Medulla oblongata (tissue), 1 donor: ENCODE measurements at regions not wholly inside any gene's neighbourhood (a gene's known extent, or its start where the extent isn't known, plus 50 kb on each side); places are given as distances from the start of the nearest gene placed in this dataset.

ENCODE experiments used
- DNase-seq: peaks from one replicate; pipeline ENCODE4 v3.0.0-alpha.2; 2015; ENCODE audit errors: extremely low spot score

DNA sequence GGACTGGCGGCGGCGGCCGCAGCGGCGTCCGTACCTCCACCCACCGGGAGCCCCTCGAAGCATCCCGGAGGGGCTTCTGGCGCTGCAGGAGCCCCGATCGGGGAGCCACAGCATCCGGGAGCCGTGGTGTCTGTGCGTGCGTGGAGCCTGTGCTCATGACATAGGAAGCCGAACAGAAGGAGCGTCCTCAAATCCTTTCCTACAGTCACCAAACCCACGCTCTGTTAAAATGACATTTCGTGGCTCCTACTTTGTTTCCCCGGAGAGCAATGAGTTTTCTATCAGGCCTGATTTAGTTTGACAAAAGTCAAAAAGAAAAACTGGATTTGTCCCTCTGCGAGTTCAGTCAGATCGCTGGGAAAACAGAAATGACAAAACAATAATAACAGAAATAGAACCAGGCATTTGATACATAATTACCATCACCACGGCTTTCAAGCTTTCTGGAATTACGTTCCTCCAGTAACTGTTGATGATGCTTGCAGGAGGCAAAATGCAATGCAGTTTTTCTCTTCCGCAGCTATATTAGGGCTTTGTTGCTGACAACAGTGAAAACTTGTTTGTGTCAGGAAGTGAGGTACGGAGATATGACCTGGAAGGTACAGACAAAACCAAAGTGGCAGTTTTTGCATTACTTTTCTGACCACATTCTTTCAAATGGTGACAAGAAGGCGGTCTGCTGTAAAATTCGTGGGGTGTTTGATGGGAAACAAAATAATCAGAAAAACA is 219.3 kb upstream of the MKLN1 start:
- DNase-seq, result peak; percentile 55

DNA sequence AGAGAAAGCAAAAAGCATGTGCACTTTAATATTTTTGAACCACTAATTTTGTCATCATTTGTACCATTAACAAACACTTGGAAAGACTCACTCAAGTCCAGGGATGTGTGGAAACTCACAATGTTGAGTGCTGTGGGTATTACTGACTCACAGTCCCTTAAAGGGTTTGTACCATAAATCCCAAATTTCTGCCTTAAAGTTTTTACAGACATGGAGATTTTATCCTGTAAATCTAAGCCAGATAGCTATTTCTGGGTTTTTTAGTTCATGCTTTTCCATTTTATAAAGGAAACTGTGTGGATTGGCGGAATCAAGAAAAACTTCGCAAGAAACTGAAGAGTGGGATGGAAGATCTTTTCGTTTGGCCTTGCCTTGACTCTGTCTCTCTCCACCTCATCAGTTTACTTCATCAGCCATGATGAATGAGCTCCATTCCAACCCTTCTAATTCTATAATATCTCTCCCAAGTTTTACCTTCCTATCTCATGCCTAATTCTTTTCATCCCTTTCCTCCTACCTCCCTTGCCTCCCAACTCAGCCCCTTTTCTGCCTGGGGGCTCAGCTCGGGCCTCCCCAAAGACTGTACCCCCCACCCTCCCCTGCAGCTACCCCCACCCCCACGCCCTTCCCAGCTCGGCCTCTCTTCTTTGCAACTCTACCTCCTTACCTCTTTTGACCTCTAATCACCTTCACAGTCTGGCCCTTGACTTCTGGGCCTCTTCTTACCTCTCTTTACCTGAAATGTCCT is 218.5 kb upstream of the MKLN1 start:
- DNase-seq, result peak; percentile 46

DNA sequence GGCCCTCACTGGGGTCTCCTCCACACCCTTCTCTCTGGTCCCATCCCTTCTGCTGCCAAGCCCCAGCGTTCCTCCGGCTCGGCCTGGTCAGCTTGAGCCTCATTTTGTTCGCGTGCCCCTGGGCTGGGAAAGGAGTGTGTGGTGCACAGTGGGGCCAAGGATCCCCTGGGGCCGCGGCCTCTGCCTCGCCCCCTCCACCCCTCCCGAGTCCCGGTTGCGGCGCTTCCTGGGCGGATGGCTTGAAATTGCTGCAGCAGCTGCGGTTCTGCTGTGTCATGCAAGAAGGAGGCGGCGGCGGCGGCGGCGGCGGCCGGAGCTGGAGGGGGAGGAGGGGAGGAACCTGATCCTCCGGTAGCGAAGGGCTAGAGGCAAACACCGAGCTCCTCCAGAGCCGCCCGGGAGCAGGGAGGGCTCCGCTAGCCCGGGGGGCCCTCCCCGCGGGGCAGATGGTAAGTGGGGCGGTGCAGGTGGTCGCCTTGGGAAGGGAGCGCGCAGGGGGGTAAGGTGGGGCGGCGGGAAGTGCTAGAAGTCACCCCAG is 217.8 kb upstream of the MKLN1 start:
- DNase-seq, result peak; percentile 75

DNA sequence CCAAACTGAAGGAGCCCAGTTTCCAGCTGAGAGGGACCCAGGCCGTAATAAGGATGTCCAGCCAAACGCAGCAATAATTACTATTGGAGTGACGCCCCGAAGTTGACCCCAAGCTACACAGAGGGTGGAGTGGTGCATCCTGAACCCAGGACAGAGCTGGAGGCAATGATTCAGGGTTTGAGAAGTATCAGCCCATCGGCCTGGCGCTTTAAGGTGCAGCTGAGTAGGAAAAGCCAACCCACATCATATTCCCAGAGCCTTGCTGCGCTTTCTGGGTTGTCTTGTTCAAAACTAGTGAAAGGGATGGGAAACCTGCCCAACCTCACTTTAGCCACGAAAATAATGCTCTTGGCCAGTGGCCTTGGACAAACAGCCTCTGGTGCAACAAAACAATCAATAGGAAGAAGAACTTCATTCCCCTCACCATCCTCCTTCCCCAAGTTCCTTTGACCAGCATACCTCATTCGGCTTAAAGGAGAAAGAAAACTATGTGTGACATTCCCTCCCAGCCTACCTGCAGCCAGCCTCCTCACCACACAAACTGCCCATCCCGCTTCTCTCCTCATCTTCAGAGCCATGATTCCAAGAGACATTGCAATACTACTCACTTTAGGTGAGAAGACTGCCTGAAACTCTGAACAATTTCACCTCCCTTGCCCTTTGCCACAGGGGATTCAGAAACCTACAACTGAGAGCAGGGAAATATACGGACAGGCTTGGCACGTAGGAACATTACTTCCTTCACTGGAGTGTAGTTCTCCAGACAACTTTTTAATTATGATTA is 217.2 kb upstream of the MKLN1 start:
- peak; percentile 58 for DNase-seq

DNA sequence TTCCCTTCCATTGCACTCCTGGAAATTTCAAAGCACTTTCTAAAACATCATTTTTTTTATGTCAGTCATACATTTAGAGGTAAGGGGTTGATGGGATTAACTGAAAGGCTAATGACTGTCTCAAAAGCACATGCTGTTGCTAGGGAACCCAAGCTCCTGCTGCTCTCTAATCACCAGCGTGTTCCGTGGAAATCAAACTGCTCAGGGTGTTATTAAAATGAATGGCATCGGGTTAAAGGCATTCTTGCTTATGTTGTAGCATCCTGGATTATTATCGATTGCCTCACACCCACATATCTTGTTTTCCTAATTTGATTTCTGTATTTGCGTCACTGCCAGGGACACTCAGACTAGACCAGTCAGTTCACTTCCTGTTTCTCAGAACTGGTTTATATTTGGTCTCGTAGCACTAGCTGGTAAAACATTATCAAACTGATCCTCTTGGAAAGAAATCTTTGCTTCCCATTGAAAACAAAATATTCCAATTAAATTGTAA is 216.5 kb upstream of the MKLN1 start:
- peak; percentile 73 for DNase-seq

DNA sequence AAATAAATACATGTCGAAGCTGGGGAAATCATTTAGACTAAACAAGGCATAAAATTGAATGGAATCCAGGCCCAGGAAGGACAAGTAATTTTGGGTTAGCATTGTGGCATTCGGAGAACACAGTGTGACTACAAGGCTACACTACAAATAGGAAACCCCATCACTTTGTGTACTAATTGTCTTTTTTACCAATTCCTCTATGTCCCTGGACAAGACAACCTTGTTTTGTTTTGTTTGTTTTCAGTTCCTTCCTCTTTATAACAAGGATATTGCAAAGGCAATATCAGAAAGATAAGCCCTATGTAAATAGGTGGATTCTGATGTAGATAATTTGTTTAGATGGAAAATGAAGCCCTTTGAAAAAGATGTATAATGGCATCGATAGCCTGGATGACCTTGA is 215.9 kb upstream of the MKLN1 start:
- DNase-seq, result no peak

DNA sequence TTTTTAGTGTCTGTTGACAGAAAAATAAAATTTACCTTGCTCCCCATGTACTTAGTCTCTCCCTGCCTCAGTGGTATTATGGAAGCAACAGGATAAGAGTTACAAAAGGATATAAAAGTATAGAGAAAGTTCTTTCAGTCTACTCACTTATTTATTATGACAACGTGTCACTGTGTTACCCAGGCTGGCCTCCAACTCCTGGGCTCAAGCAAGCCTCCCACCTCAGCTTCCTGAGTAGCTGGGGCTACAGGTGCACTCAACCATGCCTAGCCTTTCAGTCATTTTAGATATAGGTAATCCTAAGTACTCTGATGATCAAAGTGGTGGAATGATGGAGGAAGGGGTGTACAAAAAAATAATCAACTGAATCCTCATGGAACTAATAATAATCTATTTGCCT is 215.2 kb upstream of the MKLN1 start:
- DNase-seq, result no peak

DNA sequence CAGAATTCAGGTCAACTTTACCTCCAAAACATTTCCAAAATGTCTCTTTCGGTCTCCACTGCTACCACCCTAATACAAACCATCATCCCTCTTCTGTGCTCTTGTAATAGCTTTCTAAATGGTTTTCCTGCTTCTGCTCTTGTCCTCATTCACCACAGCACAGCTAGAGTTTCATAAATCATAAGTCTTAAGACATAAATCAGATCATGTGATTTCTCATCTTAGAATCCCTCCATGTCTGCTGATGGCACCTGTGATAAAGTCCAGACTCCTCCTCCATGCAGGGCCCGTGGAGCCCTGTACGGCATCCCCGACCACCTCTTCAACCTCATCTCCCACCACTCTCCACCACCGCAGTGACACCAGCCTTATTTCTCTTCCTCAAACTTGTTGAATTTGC is 212.3 kb upstream of the MKLN1 start:
- no peak for DNase-seq

DNA sequence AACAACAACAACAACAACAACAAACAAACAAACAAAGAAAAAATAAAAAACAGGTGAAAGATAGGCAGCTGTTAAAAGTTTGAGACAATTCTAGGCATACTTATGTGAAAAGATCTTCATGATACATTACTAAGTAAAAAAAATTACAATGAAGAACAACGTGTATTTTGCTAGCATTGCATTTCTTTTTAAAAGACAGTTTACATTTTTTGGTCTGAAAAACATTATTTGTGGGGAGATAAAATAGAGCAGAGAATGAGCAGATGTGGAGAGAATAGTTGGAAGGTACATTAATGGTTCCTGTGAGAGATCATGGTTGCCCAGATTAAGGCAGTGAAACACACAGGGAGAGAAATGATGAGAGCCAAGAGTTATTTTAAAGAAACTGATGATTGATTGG is 210.2 kb upstream of the MKLN1 start:
- no peak for DNase-seq

DNA sequence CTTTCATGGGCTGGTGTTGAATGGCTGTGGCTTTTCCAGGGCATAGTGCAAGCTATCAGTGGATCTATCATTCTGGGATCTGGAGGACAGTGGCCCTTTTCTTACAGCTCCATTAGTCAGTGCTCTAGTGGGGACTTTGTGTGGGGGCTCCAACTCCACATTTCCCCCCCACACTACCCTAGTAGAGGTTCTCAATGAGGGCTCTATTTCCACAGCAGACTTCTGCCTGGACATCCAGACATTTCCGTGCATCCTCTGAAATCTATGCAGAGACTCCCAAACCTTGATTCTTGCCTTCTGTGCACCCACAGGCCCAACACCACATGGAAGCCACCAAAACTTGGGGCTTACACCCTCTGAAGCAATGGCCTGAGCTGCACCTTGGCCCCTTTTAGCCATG is 208.3 kb upstream of the MKLN1 start:
- no peak for DNase-seq

DNA sequence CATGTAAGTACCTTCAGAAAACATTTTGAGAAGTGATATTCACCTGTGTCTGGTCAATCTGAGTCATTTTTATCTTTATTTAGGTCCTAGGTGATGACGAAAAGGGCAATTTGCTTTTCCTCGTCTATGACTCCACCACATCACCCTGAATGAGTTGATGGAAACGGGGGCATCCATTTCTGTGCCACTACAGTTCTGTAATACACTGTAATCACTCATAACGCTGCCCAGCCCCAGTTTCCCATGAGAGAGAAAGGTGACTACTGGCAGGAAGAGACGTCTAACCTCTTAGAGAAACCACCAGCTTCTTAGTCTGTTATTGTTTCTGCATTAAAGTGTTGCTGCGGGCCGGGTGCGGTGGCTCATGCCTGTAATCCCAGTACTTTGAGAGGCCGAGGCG is 205.3 kb upstream of the MKLN1 start:
- DNase-seq, result no peak

DNA sequence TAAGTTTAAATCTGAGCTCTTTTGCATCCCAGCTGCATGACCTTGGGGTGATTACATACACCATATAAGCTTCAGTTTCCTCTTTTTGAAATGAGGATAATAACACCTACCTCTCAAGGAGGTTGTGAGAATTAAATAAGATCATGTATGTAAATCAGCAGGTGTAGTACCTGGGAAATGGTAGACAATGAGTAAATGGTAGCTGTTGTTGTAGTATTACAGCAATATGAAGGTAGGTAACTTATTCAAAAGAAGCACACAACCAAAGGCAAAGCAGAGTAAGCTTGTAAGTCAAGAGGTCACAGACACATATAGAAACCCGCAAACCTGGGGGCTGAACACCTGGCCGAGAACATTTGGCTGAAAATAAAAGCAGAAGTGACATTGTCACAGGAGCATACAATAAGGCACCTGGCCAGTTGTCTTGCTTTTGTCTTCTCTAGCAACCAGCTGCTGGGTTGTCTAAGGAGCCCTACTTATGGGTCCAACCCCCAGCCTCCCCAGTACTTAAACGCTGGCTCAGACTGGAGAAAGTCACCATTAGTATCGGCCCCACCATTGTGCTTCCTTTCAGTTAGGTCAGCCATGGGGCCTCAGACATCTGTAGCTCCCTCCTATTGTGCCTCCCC is 203.6 kb upstream of the MKLN1 start:
- no peak for DNase-seq

DNA sequence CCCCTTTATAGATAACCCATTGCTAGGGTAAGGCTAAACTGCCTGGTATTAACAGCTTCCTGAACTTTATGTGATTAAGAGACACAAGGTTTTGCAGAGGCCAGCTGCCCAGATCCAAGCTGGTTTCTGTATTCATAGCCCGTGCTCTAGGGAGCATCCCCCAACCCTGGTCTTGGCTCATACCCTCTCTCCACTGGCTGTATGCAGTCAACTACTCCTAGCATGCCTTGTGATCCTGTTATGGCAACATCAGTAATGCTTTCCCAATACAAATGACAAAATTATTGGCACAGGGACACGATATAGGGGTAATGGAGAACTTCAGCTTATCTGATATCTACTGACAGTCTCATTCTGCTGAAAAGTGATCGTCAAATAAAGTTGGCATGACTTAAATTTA is 202.8 kb upstream of the MKLN1 start:
- DNase-seq, result no peak

DNA sequence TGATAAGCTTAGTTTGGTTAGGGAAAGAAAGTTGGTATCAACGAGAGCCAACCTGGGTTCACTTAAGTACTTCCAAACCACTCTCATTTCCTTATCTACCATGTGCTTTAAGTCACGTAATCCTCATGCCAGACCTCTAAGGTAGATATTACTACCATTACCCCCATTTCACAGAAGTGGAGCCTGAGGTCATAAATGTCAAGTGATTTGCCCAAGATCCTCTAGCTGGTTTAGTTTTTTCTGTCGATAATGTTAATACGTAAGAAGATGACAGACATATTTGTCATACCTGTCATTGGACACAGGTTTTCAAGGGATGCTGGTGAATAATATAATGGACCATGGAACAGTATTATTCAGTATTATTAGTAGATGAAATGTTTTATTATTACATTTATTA is 197.4 kb upstream of the MKLN1 start:
- no peak for DNase-seq

DNA sequence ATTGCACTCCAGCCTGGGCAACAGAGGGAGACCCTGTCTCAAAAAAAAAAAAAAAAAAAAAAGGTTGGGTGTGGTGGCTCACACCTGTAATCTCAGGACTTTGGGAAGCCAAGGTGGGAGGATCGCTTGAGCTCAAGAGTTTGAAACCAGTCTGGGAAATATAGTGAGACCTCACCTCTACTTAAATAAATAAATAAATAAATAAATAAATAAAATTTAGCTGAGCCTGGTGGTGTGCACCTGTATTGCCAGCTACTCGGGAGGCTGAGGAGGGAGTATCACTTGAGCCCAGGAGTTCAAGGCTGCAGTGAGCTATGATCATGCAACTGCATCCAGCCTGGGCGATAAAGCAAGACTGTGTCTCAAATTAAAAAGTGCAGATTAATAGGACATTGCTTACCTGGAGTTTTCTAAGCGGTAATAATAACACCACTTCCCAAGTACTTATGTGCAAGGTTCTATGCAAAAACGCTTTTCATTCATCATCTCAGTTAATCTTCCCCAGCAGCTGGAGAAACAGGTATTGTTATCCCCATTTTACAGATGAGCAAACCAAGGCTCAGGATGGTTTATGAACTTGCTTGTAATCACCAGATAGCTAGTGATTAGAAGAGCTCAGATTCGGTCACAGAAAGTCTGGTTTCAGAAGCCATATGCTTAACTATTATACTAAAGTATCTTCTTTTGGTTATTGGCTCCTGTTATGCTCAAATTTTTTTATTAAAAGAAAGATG is 196.5 kb upstream of the MKLN1 start:
- no peak for DNase-seq

DNA sequence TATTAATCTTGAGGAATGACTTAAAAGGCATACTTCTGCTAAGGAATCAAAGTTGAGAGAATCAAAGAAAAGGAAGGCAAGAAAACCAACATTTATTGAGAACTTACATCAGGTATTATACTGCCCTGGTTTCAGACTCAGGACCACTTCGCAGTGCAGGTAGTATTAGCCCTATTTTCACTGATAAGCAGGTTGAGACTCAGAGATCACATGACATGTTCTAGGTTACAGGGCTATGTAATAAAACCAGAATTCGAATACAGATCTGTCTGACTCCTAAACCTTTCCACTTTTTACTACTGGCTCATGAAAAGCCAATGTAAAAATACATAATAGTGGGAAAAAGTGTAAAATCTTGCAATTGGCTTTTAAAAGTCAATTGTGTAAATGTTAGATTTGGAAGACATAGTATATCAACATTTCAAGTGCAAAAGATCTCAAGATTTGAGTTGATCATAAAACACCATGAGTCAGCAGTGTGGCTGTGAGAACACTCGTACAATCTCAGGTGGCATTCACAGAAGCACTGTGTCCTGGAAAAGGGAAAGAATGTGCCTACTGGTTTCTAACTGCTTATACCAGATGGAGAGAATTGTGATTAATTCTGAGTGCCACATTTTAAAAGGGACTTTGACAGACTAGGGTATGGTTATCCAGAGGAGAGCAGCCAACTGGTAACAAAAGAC is 195.8 kb upstream of the MKLN1 start:
- DNase-seq, result no peak

DNA sequence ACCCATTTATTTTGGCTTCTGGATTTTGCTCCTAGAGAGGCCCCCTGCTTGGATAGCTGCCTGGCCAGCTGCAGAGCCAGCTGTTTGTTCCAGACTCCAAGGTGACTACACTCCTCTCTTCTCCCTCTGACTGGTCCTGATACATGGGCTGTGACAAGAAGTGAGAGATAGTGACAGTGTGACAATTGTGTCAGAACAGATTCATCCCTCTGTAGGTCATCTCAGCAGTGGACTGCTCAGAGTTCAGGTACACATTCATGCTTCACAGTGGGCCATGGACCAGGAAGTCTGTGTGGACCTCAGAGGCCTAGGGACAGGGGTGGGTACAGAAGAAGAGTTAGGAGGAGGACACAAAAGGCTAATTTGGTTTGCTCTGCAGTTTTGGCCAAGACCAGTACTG is 188.2 kb upstream of the MKLN1 start:
- no peak for DNase-seq

DNA sequence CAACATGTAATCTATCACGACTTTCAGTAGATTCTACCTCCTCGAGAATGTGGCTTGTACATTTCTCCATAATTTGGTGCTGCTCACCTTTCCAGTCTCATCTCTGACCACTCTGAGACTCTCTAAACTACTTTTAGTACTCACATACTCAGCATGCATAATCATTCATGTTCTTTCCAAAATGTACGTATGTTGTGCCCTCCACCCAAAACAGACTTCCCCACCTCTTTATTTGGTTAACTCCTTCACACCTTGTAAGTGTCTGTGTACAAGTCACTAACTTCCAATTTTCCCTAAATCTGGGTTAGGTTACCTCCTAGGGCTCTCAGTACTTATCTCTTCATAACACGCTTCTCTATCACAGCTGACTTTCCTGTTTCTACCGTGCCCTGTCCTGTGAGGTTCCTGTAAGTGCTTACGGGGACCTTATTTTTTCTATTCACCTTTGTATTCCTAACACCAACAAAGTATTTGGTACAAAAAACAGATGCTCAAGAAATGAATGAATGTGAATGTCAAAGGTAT is 186.2 kb upstream of the MKLN1 start:
- DNase-seq, result no peak

DNA sequence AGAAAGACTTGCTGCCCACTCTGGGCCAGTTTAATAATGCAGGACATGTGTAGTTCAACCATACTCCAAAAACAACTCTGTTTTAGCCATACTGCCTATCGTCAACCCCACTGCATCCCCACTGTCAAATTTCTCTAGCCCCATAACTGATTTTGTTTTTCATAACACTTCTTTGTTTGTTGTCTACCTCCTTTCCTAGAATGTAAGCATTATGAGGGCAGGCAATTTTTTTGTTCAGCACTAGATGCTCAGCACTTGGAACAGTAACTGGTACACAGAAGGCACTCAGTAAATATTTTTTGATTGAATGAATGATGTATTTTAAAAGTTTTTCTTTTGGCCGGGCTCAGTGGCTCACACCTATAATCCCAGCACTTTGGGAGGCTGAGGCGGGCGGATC is 183.8 kb upstream of the MKLN1 start:
- DNase-seq, result no peak

DNA sequence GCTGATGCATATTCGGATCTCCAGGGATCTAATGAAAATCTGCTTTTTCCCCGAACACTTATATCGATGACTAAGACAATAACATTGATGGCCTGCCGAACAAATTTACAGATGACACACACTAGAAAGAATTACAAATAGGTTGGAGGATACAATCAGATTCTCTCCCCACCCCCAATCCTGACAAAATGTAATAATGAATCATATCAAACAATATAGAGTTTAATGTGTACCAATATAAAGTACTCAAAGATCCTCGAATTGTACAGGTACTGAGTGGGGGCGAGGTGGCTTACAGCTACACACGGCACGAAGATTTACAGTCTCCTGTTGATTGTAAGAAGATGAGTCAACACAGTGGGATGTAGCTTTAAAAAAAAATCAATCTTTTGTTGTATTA is 182.7 kb upstream of the MKLN1 start:
- no peak for DNase-seq
